Daoy (cell line): ENCODE measurements at regions not wholly inside any gene's neighbourhood (a gene's known extent, or its start where the extent isn't known, plus 50 kb on each side); places are given as distances from the start of the nearest gene placed in this dataset.
"Not testable (repeated sequence)": the region's sequence is repeated elsewhere in the genome, so short reads cannot be mapped to it uniquely, and the experiment has no call there.

ENCODE experiments used
- DNase-seq: peaks from one replicate; pipeline ENCODE4 v3.0.0-alpha.2; 2015; ENCODE audit warnings: low read depth

GRCh38 chr6:168852376-168852884, 401.2 kb downstream of the THBS2 start:
- no peak for DNase-seq

GRCh38 chr6:168851460-168852375, 401.9 kb downstream of the THBS2 start:
- DNase-seq, result peak; percentile 6

- DNase-seq, result not testable (repeated sequence)
Measured at GRCh38 chr6:168850027-168850736, 403.5 kb downstream of the THBS2 start.

GRCh38 chr6:168849459-168849858, 404.2 kb downstream of the THBS2 start:
- DNase-seq, result no peak

- DNase-seq, result no peak
Measured at GRCh38 chr6:168848797-168849196, 404.8 kb downstream of the THBS2 start.

- no peak for DNase-seq
Measured at GRCh38 chr6:168844821-168845609, 404.0 kb downstream of the SMOC2 start.

GRCh38 chr6:168842632-168843212, 401.7 kb downstream of the SMOC2 start:
- not testable (repeated sequence) for DNase-seq

GRCh38 chr6:168841609-168842278, 400.8 kb downstream of the SMOC2 start:
- DNase-seq, result no peak

- DNase-seq, result not testable (repeated sequence)
Measured at GRCh38 chr6:168840932-168841331, 399.9 kb downstream of the SMOC2 start.

GRCh38 chr6:168840299-168840698, 399.3 kb downstream of the SMOC2 start:
- not testable (repeated sequence) for DNase-seq

GRCh38 chr6:168838037-168838399, 397.0 kb downstream of the SMOC2 start:
- DNase-seq, result no peak

GRCh38 chr6:168837254-168838036, 396.5 kb downstream of the SMOC2 start:
- DNase-seq, result no peak

GRCh38 chr6:168835991-168836390, 395.0 kb downstream of the SMOC2 start:
- no peak for DNase-seq

- DNase-seq, result no peak
Measured at GRCh38 chr6:168834801-168835200, 393.8 kb downstream of the SMOC2 start.

GRCh38 chr6:168834042-168834587, 393.1 kb downstream of the SMOC2 start:
- no peak for DNase-seq

- DNase-seq, result no peak
Measured at GRCh38 chr6:168828800-168829199, 387.8 kb downstream of the SMOC2 start.

- DNase-seq, result no peak
Measured at GRCh38 chr6:168828035-168828434, 387.1 kb downstream of the SMOC2 start.

- DNase-seq, result no peak
Measured at GRCh38 chr6:168827586-168827871, 386.5 kb downstream of the SMOC2 start.

- DNase-seq, result no peak
Measured at GRCh38 chr6:168826726-168827585, 386.0 kb downstream of the SMOC2 start.
